Posterior cingulate gyrus (tissue), 11 donors: ENCODE measurements at regions not wholly inside any gene's neighbourhood (a gene's known extent, or its start where the extent isn't known, plus 50 kb on each side); places are given as distances from the start of the nearest gene placed in this dataset.
"Not testable (repeated sequence)": the region's sequence is repeated elsewhere in the genome, so short reads cannot be mapped to it uniquely, and the experiment has no call there.

ENCODE experiments used
- DNase-seq, 10 donors: peaks; one replicate each; pipeline versions ENCODE4 v3.0.0 to v3.0.0-alpha.2; 2020 to 2021; ENCODE audit warnings: mixed read lengths in 3 of 10
- intact Hi-C: fragments of 100-400 bp; cut with DNase I; formaldehyde crosslinking; loops from one replicate; pipeline ENCODE4 v1.15.1; 2023

GRCh38 chr5:40165789-40166728 is 513.7 kb upstream of the PTGER4 start:
- intact Hi-C loops: no loop called here
- no peak for DNase-seq

DNA sequence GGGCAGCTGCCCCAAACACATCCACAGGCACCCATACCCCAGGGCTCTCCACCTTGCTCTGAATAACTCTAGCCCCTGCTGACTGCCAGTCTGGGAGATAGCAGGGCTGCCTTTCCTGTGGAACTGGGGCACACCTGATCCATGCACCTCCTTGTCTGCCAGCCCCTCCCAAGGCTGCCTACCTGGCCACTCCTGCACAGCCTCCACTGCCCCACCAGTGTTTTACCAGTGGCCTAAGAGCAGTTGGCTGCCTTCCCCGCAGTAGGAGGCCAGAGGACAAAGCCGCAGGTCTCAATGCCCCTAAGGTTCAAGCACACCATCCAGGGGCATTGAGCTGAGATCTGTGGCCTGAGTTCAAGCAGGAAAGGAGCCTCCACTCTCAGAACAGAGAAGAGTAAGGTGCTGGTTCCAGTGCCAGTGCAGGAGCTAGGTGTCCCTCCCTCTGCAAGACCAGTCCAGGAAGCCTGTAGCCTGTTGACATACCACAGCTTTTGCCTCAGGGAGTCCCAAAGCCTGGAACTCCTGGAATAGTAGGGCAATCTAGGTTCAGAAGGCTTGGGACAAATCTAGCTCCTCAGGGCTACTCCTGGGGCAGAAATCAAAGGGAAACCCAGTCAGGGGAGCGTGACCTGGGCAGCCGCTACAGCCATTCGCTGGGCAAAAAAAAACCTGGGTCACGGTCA is 514.5 kb upstream of the PTGER4 start:
- intact Hi-C loops: no loop called here

DNA sequence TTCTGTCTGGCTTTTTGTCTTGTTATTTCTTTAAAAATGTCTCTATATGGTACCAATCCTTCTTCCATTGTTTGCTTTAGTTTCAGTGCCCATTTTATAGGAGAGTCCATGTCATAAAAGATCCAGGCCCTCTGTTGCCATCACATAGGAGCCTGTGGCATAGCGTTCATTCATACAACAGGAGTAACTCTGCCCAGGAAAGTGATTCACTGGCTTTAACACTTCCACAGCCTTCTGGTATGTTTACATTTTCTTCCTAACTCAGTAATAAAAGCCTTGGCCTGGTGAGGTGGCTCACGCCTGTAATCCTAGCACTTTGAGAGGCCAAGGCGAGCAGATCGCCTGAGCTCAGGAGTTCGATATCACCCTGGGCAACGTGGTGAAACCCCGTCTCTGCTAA is 519.3 kb upstream of the PTGER4 start:
- intact Hi-C loops: no loop called here
- DNase-seq: no peak

More for the DNA sequence above, 514.5 kb upstream of the PTGER4 start:
- DNase-seq: peak in 1 of 10 donors; percentile 52

GRCh38 chr5:40154194-40154593 is 525.5 kb upstream of the PTGER4 start:
- intact Hi-C loops: no loop called here
- no peak for DNase-seq

- DNase-seq: no peak
- intact Hi-C loops: no loop called here
Measured at GRCh38 chr5:40150896-40151295, 528.8 kb upstream of the PTGER4 start.

DNA sequence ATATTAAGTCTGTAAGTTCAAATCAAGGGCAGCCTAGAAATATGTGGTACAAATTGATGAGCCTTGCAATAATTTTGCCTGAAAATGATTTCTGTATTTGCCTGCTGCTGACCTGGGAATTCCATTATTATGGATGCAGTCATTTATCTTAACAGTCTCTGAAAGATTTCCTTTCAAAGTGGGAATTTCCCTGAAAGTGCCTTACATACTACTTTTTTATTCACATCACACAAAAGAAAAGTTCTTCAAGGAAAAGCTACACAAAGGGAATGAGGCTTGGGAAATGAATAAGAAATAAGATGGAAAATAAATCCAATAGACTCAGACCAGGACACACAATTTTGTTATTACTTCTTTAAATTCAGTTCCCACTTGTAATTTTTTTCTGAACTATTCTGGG is 537.8 kb upstream of the PTGER4 start:
- no peak for DNase-seq
- intact Hi-C loops: no loop called here

GRCh38 chr5:40141418-40141817 is 538.3 kb upstream of the PTGER4 start:
- DNase-seq: no peak
- intact Hi-C loops: no loop called here

GRCh38 chr5:40137223-40137622 is 542.5 kb upstream of the PTGER4 start:
- intact Hi-C loops: no loop called here
- no peak for DNase-seq

DNA sequence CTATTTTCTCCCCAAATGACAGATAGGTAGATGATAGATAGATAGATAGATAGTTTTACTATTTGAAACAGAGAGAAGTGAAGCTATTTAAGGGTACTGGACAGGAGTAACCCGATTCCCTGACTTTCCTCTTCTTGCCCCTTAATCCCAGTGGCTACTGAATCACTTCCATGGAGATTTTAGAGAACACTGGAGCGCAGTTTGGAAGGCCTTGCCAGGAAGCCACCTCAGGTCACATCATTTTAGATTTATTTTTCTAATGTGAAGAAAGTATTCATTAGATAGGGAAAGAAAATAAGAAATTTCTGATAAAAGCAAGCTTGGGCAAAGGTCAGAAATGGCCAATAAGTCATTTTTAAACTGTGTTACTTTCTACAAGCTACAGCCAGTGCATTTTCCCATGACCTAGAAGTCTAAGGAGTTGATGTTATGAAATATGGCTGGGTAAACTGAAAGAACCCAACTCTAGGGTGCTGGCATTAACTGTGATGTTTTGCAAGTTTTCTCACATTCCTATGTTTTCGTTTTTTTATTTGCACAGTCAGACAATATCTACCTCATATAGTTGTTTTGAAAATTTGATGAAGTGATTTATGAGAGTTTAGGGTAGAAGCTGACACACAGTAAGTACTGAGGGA is 544.7 kb upstream of the PTGER4 start:
- intact Hi-C loops: no loop called here

GRCh38 chr5:40124367-40124766 is 555.3 kb upstream of the PTGER4 start:
- intact Hi-C loops: no loop called here
- DNase-seq: no peak

More for the DNA sequence above, 544.7 kb upstream of the PTGER4 start:
- DNase-seq: no peak

DNA sequence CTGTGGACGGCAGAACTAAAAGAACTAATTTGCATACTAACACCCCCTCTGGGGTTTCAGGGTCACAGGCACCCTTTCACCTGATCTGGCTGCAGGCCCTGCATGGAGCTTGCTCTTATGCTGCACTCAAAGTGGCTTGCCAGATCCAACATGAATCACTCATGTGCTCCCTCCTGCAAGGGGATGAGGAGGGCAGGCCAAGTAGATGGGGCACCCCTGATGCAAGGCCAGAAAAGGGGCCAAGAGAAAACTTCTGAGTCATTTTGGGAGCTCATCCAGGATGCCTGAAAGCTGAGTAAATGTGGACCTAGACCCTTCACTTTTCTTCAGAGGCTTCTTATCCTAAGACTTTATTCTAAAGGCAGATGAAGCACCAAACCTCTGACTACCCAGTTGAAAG is 558.5 kb upstream of the PTGER4 start:
- intact Hi-C loops: no loop called here

GRCh38 chr5:40112875-40113274 is 566.8 kb upstream of the PTGER4 start:
- intact Hi-C loops: no loop called here
- DNase-seq: no peak

More for the DNA sequence above, 558.5 kb upstream of the PTGER4 start:
- DNase-seq: no peak

GRCh38 chr5:40111036-40111435 is 568.7 kb upstream of the PTGER4 start:
- intact Hi-C loops, DNase-seq: not testable (repeated sequence)

GRCh38 chr5:40108764-40109390 is 570.8 kb upstream of the PTGER4 start:
- DNase-seq: not testable (repeated sequence)

DNA sequence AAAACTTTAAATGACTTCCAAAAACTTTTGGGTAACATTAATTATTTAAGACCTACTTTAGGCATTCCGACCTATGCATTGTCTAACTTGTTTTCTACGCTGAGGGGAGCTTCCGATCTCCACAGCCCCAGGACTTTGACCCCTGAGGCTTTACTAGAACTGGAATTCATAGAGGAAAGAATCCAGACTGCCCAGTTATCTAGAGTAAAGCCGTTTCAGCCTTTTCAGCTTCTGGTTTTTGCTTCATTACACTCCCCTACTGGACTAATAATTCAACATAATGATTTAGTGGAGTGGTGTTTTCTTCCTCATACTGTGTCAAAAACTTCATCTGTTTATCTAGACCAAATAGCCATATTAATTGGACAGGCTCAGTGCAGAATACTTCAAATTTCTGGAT is 571.9 kb upstream of the PTGER4 start:
- intact Hi-C loops, DNase-seq: not testable (repeated sequence)

More at GRCh38 chr5:40108764-40109390, 570.8 kb upstream of the PTGER4 start:
- intact Hi-C loops: not testable (repeated sequence)

GRCh38 chr5:40106847-40107246 is 572.9 kb upstream of the PTGER4 start:
- DNase-seq: no peak
- intact Hi-C loops: no loop called here

- no peak for DNase-seq
- intact Hi-C loops: no loop called here
Measured at GRCh38 chr5:40098313-40098712, 581.4 kb upstream of the PTGER4 start.

DNA sequence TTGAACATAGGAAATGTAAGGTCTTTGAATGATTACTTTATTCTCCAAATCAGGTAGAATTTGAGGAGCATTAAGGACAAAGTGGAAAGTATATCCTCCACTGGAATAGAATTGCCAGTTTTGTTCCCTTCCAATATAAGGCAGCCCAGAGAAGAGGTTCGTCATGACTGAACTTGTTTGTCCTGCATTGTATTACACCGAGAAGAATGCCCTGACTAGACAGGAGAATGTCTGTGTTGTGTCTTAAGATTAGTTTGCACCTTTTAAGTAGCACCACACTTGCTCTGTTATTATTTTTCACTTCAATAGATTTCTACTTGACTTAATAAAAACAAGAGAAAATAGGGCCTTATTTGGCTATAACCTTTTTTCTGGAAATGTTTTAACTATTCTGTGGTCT is 586.2 kb upstream of the PTGER4 start:
- no peak for DNase-seq
- intact Hi-C loops: no loop called here

DNA sequence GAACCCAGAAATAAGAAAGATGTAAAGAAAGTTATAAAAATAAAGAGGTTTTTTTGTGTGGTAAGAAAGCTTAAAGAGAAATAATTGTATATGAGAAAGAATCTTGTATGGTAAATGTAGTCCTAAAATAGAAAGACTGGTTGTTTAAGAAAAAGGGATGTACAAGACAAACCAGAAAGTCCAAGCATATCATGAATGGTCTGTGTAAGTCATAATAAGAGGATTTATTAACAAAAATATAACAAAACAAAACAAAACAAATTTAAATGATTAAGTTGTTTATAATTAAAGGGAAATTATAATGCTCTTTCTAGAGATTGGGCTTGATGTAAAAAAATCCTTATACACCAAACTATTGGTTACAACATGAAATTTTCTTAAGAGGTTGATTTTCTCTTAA is 590.4 kb upstream of the PTGER4 start:
- no peak for DNase-seq
- intact Hi-C loops: no loop called here

- intact Hi-C loops: no loop called here
- DNase-seq: no peak
Measured at GRCh38 chr5:40084614-40085013, 595.1 kb upstream of the PTGER4 start.

DNA sequence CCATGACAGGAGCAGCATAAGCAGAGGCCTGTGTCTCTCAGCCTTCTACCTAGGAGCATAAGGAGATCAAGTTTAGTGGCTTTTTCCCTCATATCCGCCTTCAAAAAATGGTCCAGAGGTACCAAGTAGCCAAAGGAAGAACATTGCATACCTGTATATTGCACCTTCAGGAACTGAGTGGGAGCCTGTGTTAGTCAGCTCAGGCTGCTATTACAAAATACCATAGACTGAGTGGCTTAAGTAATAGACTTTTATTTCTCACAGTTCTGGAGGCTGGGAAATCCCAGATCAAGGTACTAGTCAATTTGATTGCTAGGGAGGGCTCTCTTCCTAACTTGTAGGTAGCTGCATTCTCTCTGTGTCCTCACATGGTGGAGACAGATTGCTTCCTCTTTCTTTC is 597.4 kb upstream of the PTGER4 start:
- intact Hi-C loops: no loop called here
- DNase-seq: no peak
